BE2C (cell line): ENCODE measurements at regions not wholly inside any gene's neighbourhood (a gene's known extent, or its start where the extent isn't known, plus 50 kb on each side); places are given as distances from the start of the nearest gene placed in this dataset.

Experiments used
- DNase-seq: peaks from one replicate; pipeline ENCODE4 v3.0.0-alpha.2; 2020
- H3K27me3 ChIP-seq: fragments of 250-450 bp; sonication (Bioruptor Pico); 2 replicates; pipeline ENCODE4 v1.5.1; 2020; ENCODE audit warnings: mild to moderate bottlenecking
- H3K36me3 ChIP-seq: fragments of 250-450 bp; sonication (Bioruptor Pico); 2 replicates; pipeline ENCODE4 v1.5.1; 2020; ENCODE audit warnings: mild to moderate bottlenecking
- H3K4me1 ChIP-seq: fragments of 250-450 bp; sonication (Bioruptor Pico); 2 replicates; pipeline ENCODE4 v1.5.1; 2020
- H3K4me3 ChIP-seq: 2 replicates; pipeline ENCODE4 v1.5.1; 2011; ENCODE audit warnings: low read depth, low read length
- H3K9me3 ChIP-seq: fragments of 250-450 bp; sonication (Bioruptor Pico); 2 replicates; pipeline ENCODE4 v1.5.1; 2020
- TF ChIP-seq, protein P1 (sequence below): IDR thresholded peaks from 2 replicates; pipeline ENCODE4 v1.5.1; 2012; ENCODE audit warnings: mild to moderate bottlenecking, low read depth, low read length

DNA sequence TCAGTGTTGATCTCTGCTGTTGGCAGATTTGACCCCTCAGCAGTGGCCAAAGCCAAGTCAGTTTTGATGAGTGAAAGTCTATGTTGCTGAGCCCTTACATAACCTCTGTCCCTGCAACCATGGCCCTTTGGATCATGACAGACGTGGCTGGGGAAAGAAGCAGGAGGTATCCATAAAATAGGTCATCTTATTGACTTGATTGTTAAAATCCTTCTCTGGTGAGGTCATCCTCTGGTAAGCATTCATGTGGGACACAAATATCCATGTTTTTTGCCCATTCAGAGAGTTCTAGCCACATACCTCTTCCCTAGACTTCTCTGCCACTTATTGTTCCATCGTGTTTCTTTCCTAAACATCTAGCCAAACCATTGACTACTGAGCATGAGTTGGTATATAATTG is 251.9 kb upstream of the PTER start:
- Histone ChIP-seq H3K4me1 (no peaks in the 10 kb centered on the region), H3K9me3 (no peaks in the 10 kb centered on the region), H3K36me3 (no peaks in the 10 kb centered on the region), H3K27me3 (no peaks in the 10 kb centered on the region), H3K4me3 (no peak overlapping the region)
- no peak for DNase-seq
- TF ChIP-seq, protein P1, sequence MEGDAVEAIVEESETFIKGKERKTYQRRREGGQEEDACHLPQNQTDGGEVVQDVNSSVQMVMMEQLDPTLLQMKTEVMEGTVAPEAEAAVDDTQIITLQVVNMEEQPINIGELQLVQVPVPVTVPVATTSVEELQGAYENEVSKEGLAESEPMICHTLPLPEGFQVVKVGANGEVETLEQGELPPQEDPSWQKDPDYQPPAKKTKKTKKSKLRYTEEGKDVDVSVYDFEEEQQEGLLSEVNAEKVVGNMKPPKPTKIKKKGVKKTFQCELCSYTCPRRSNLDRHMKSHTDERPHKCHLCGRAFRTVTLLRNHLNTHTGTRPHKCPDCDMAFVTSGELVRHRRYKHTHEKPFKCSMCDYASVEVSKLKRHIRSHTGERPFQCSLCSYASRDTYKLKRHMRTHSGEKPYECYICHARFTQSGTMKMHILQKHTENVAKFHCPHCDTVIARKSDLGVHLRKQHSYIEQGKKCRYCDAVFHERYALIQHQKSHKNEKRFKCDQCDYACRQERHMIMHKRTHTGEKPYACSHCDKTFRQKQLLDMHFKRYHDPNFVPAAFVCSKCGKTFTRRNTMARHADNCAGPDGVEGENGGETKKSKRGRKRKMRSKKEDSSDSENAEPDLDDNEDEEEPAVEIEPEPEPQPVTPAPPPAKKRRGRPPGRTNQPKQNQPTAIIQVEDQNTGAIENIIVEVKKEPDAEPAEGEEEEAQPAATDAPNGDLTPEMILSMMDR, result no peak

DNA sequence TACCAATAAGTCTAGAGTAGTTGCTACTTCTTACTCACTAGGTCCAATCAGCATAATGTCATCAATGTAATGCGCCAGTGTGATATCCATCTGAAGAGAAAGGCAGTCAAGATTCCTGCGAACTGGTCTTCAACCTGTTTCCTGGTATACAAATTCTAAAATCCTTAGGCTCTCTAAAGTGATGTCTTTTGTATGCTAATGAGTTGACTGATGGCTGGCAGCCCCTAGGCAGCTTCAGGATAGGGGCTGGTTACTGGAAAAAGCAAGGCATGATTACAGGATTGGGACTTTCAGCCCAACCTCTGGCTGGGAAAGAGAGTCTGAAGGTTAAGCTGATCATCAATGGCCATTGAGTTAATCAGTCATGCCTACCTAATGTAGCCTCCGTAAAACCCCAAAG is 250.2 kb upstream of the PTER start:
- no peaks in the 10 kb centered on the region for H3K36me3 ChIP-seq
- TF ChIP-seq, protein P1, result no peak
- H3K27me3 ChIP-seq, result no peaks in the 10 kb centered on the region
- no peak for DNase-seq
- H3K4me3 ChIP-seq, result no peak overlapping the region
- no peaks in the 10 kb centered on the region for H3K9me3 ChIP-seq
- no peaks in the 10 kb centered on the region for H3K4me1 ChIP-seq

DNA sequence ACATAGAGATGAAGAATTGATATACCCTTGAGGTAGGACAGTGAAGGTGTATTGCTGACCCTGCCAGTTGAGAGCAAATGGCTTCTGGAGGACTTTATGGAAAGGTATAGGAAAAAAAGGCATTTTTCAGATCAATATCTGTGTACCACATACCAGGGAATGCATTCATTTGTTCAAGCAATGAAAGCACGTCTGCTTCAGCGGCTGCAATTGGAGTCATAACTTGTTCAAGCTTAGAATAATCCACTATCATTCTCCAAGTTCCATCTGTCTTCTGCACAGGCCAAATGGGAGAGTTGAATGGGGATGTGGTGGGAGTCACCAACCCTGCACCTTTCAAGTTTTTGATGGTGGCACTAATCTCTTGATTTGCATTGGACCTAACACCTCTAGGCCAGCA is 249.6 kb upstream of the PTER start:
- H3K4me1 ChIP-seq, result no peaks in the 10 kb centered on the region
- H3K9me3 ChIP-seq, result no peaks in the 10 kb centered on the region
- no peak overlapping the region for H3K4me3 ChIP-seq
- no peaks in the 10 kb centered on the region for H3K36me3 ChIP-seq
- TF ChIP-seq, protein P1, result no peak
- H3K27me3 ChIP-seq, result no peaks in the 10 kb centered on the region
- DNase-seq, result no peak

DNA sequence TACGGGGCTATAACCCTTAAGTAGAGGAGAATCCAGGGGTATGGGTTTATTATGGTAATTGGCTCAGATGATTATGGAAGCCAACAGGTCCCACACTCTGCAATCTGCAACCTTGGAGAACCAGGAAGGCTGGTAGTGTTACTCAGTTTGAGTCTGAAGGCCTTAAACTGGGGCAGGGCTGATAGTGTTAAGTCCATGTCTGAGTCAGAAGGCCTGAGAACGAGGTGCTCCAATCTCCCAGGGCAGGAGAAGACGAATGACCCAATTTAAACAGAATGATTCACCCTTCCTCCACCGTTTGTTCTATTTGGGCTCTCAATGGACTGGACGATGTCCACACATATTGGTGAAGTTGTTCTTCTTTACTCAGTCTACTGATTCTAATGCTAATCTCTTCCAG is 244.5 kb upstream of the PTER start:
- no peaks in the 10 kb centered on the region for H3K27me3 ChIP-seq
- DNase-seq, result no peak
- H3K36me3 ChIP-seq, result no peaks in the 10 kb centered on the region
- H3K4me3 ChIP-seq, result no peak overlapping the region
- TF ChIP-seq, protein P1, result no peak
- no peaks in the 10 kb centered on the region for H3K9me3 ChIP-seq
- H3K4me1 ChIP-seq, result no peaks in the 10 kb centered on the region

DNA sequence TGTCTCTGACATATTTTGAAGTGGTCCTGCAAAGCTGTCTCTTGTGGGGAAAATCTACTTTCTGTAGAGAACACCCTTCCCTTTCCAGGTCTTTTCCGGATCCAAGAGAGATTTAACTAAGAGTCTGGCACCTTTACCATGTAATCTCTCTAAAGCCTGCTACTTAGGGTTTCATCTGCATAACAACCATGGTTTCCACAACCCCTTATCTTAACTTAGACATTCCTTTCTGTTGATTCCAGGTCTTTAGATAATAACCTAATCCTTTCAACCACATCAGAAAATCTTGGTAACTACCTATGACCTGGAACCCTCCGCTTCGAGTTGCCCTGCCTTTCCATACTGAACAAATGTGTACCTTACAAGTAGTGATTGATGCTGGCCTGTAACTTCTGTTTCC is 243.6 kb upstream of the PTER start:
- DNase-seq, result no peak
- Histone ChIP-seq H3K4me3 (no peak overlapping the region), H3K9me3 (no peaks in the 10 kb centered on the region), H3K4me1 (no peaks in the 10 kb centered on the region), H3K36me3 (no peaks in the 10 kb centered on the region), H3K27me3 (no peaks in the 10 kb centered on the region)
- TF ChIP-seq, protein P1, result no peak

DNA sequence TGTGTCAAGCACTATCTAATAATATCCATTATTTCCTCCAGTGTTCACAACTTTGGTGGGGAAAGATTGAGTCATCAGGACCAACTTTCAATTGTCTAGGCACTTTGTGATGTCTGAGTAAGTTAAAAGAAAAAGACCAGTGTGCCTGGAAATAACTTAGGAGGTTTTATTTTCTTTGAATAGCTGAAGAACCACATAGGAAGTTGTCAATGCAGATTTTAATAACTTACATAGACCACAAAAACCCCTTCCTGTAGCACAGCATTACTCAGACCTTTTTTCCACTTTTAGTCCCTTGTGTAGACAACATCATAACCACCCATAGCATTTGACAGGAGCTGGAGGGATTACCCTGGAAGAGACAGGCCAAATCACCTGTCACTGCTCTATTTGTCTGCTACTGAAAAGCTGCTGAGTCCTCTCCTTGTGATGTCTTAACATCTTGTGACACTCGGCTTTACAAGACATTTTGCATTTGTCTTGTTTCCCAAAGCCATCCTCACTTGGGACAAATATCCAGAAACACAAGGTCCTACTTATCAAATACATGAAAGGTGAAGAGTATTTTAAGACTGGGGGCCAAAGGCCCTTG is 241.5 kb upstream of the PTER start:
- no peaks in the 10 kb centered on the region for H3K27me3 ChIP-seq
- H3K9me3 ChIP-seq, result no peaks in the 10 kb centered on the region

More for the DNA sequence above, 241.5 kb upstream of the PTER start:
- TF ChIP-seq, protein P1, result no peak
- no peak for DNase-seq
- H3K4me3 ChIP-seq, result no peak overlapping the region
- H3K36me3 ChIP-seq, result no peaks in the 10 kb centered on the region
- H3K4me1 ChIP-seq, result no peaks in the 10 kb centered on the region
